Gastrocnemius medialis (tissue), 4 donors: ENCODE measurements at regions not wholly inside any gene's neighbourhood (a gene's known extent, or its start where the extent isn't known, plus 50 kb on each side); places are given as distances from the start of the nearest gene placed in this dataset.

ENCODE experiments used
- ATAC-seq, 2 donors: fragments of 150-250 bp; one replicate each; pipeline ENCODE4 v1.9.1; 2016
- DNase-seq, 2 donors: peaks; one replicate each; pipeline ENCODE4 v3.0.0-alpha.2; 2019
- H3K27ac ChIP-seq, 4 donors: fragments of 200-600 bp; sonication (generic); 1 replicate in 1 of 4; 2 replicates in 3 of 4; pipeline ENCODE4 v1.5.1; 2016 to 2018; ENCODE audit warnings: mild to moderate bottlenecking in 2 of 4, moderate library complexity in 1 of 4
- H3K27me3 ChIP-seq, 3 donors: fragments of 200-600 bp; sonication (generic) in 2 of 3; 1 replicate in 1 of 3; 2 replicates in 2 of 3; pipeline versions ENCODE4 v1.5.1 to v1.6.0; 2016 to 2019; ENCODE audit warnings: mild to moderate bottlenecking in 1 of 3, moderate library complexity in 1 of 3
- H3K36me3 ChIP-seq, 2 donors: fragments of 200-600 bp; sonication (generic) in 1 of 2; one replicate each; pipeline ENCODE4 v1.5.1; 2017 to 2018
- H3K4me1 ChIP-seq, 2 donors: fragments of 200-600 bp; sonication (generic) in 1 of 2; one replicate each; pipeline ENCODE4 v1.5.1; 2016 to 2017; ENCODE audit warnings: mild to moderate bottlenecking in 2 of 2
- H3K4me3 ChIP-seq, 4 donors: fragments of 200-600 bp; sonication (generic) in 3 of 4; 1 replicate in 1 of 4; 2 replicates in 3 of 4; pipeline ENCODE4 v1.5.1; 2016 to 2019; ENCODE audit warnings: mild to moderate bottlenecking in 2 of 4
- H3K9me3 ChIP-seq, 3 donors: fragments of 200-600 bp; sonication (generic) in 2 of 3; 1 replicate in 1 of 3; 2 replicates in 2 of 3; pipeline ENCODE4 v1.5.1; 2016 to 2019
- CTCF ChIP-seq, 5 experiments: fragments of 450-650 bp in 3 of 5; fragments of 200-600 bp in 2 of 5; sonication (generic) in 2 of 5; IDR thresholded peaks in 4 of 5; conservative IDR thresholded peaks in 1 of 5; 1 replicate in 4 of 5; 2 replicates in 1 of 5; pipeline ENCODE4 v1.5.1; 2016 to 2019; ENCODE audit warnings: antibody characterized with exemption in 5 of 5, mild to moderate bottlenecking in 3 of 5, moderate library complexity in 3 of 5
- POLR2A ChIP-seq, 2 donors: fragments of 450-650 bp; IDR thresholded peaks; one replicate each; pipeline ENCODE4 v1.6.1; 2017; ENCODE audit warnings: antibody characterized with exemption in 2 of 2, mild to moderate bottlenecking in 2 of 2, moderate library complexity in 2 of 2
- in situ Hi-C, 4 donors: fragments of 200-750 bp; cut with MboI; loops; one replicate each; pipeline versions ENCODE4 v1.15.0 to v1.8.0; 2017; ENCODE audit warnings: low sequenced_read_pairs in 4 of 4
- intact Hi-C: fragments of 100-400 bp; cut with DNase I; formaldehyde crosslinking; loops from one replicate; pipeline ENCODE4 v1.15.1; 2023; ENCODE audit warnings: low total_unique reads

DNA sequence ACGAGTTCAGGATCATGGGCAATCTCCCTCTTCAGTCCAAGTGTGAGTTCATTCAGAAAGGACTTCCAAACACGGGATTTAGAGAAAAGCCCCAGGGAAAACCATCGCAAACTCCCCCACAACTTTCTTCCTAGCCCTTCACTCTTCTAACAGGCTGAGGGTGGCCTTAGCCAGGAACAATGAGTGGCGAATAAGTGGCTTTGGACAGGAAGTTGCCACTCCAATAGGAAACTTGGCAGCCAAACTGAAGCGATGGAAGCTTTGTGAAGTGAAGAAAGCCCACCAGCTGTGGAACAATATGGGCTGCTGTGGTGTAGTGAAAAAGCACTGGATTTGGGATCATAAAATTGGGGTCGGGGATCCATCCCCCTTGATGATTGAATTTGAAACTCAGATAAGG lies 193.2 kb downstream of the TEX36 start:
- H3K9me3 ChIP-seq: no peaks in the 10 kb centered on the region
- H3K4me3 ChIP-seq: no peak overlapping the region
- H3K27ac ChIP-seq: no peak overlapping the region
- TF ChIP-seq POLR2A (IDR thresholded peaks at IDR 0.05) (no peak), CTCF (IDR thresholded peaks at IDR 0.05 in 4 of 5, conservative IDR thresholded peaks at IDR 0.05 in 1 of 5) (no peak)
- in situ Hi-C loops: no loop called here
- intact Hi-C loops: no loop called here
- no peaks in the 10 kb centered on the region for H3K36me3 ChIP-seq
- H3K27me3 ChIP-seq: peaks cover 0 to 4% (median 0%) of the 10 kb centered on the region in 3 donors
- H3K4me1 ChIP-seq: no peaks in the 10 kb centered on the region
- ATAC-seq (no peak), DNase-seq (no peak)

DNA sequence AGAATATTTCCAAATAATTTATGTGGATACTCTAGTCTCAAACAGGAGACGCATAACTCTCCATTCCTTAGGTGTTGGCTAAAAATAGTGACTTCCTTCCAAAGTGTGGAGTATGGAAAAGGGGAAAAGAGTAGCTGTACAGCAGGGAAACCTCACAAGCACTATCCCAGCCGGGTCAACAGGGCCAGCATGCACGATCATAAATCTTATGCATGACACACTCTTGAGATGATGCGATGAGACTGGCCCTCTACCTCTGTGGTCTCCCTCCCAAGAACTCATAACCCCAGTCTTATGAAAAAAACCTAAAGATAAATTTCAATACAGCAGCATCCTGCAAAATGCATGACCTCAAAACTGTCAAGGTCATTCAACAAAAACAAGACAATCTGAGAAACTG lies 197.3 kb downstream of the TEX36 start:
- H3K9me3 ChIP-seq: no peaks in the 10 kb centered on the region
- DNase-seq (no peak), ATAC-seq (no peak)
- H3K27ac ChIP-seq: no peak overlapping the region
- peaks cover 0 to 5% (median 4%) of the 10 kb centered on the region in 3 donors for H3K27me3 ChIP-seq
- in situ Hi-C loops: no loop called here
- H3K4me1 ChIP-seq: no peaks in the 10 kb centered on the region
- intact Hi-C loops: no loop called here
- no peak overlapping the region for H3K4me3 ChIP-seq
- TF ChIP-seq POLR2A (IDR thresholded peaks at IDR 0.05) (no peak), CTCF (IDR thresholded peaks at IDR 0.05 in 4 of 5, conservative IDR thresholded peaks at IDR 0.05 in 1 of 5) (no peak)
- H3K36me3 ChIP-seq: no peaks in the 10 kb centered on the region

DNA sequence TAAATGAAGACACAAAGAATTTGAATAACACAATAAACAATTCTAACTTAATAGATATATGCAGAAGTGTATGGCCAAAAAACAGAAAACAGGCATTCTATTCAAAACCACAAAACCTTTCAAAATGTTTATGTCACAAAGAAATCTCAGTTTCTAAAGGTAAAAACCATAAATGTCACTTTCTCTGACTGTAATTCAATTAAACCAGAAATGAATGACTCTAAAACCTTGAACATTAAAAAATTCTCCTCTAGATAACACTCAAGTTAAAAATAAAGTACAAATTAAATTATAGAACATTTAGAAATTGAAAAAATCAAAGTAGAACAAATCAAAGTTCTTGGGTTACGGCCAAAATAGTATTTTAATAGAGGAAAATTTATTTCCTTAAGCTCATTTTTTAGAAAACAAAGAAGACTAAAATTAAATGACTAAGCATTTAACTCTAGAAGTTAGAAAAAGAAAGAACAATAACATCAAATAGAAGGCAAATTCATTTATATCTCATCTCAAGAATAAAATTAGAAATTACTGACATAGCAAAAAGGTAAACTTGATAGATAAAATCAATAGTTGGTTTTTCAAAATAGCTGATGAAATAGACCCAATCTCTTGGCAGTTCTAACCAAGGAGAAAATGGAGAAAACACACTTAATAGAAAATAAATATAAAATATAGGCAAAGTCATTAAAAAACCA lies 198.8 kb downstream of the TEX36 start:
- no peaks in the 10 kb centered on the region for H3K36me3 ChIP-seq
- intact Hi-C loops: no loop called here
- in situ Hi-C loops: no loop called here

DNA sequence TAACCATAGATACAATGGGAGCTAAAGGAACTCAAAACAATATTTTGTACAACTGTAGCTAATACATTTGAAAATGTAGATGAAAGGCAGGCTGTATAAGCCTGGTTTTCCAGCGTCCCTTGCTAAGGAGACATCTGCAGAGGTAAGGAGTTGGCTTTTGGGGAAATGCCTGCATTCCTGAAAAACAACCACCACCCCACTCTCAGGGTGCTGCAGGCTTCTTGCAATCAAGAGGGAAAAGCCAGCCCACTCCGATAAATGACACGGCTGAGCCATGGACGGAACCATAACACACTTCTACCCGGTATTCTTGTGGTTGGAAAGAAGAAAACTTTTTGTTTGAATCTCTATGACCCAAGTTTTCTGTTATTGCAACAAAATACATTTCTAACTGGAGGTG lies 200.3 kb downstream of the TEX36 start:
- H3K4me3 ChIP-seq: no peak overlapping the region
- H3K27ac ChIP-seq: no peak overlapping the region
- no peaks in the 10 kb centered on the region for H3K36me3 ChIP-seq
- no peaks in the 10 kb centered on the region for H3K4me1 ChIP-seq
- in situ Hi-C loops: no loop called here
- H3K27me3 ChIP-seq: peaks cover 0 to 5% (median 0%) of the 10 kb centered on the region in 3 donors
- H3K9me3 ChIP-seq: no peaks in the 10 kb centered on the region
- DNase-seq (no peak), ATAC-seq (no peak)
- no peak for TF ChIP-seq CTCF (IDR thresholded peaks at IDR 0.05 in 4 of 5, conservative IDR thresholded peaks at IDR 0.05 in 1 of 5)
- no peak for TF ChIP-seq POLR2A (IDR thresholded peaks at IDR 0.05)
- intact Hi-C loops: no loop called here

More for the DNA sequence above, 198.8 kb downstream of the TEX36 start:
- Histone ChIP-seq H3K9me3 (no peaks in the 10 kb centered on the region), H3K27ac (no peak overlapping the region), H3K27me3 (peaks cover 0 to 5% (median 0%) of the 10 kb centered on the region in 3 donors), H3K4me1 (no peaks in the 10 kb centered on the region), H3K4me3 (no peak overlapping the region)
- no peak for DNase-seq
- TF ChIP-seq POLR2A (IDR thresholded peaks at IDR 0.05) (no peak), CTCF (IDR thresholded peaks at IDR 0.05 in 4 of 5, conservative IDR thresholded peaks at IDR 0.05 in 1 of 5) (no peak)
- no peak for ATAC-seq

DNA sequence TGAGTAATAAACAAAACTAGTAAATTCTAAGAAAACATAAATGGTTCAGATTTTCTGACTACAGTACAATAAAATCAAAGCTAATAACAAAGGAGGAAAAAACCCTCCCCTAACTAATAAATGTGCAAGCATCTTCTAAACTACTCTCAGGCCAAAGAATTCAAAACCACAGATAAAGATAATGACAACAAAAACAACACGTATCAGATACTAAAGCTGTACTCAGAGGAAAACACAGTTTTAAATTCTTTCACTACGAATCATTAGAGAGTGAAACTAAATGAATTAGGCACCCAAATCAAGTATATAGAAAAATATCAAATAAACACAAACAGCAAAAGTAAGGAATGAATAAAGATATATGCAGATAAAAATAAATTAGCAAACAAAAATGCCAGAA lies 200.9 kb downstream of the TEX36 start:
- intact Hi-C loops: no loop called here
- no peaks in the 10 kb centered on the region for H3K4me1 ChIP-seq
- H3K9me3 ChIP-seq: no peaks in the 10 kb centered on the region
- DNase-seq (no peak), ATAC-seq (no peak)
- no peak overlapping the region for H3K4me3 ChIP-seq
- TF ChIP-seq POLR2A (IDR thresholded peaks at IDR 0.05) (no peak), CTCF (IDR thresholded peaks at IDR 0.05 in 4 of 5, conservative IDR thresholded peaks at IDR 0.05 in 1 of 5) (no peak)
- in situ Hi-C loops: no loop called here
- no peak overlapping the region for H3K27ac ChIP-seq
- H3K36me3 ChIP-seq: no peaks in the 10 kb centered on the region
- peaks cover 0 to 5% (median 0%) of the 10 kb centered on the region in 3 donors for H3K27me3 ChIP-seq
